ENCODE measurements at regions not wholly inside any gene's neighbourhood (a gene's known extent, or its start where the extent isn't known, plus 50 kb on each side); places are given as distances from the start of the nearest gene placed in this dataset.

DNA sequence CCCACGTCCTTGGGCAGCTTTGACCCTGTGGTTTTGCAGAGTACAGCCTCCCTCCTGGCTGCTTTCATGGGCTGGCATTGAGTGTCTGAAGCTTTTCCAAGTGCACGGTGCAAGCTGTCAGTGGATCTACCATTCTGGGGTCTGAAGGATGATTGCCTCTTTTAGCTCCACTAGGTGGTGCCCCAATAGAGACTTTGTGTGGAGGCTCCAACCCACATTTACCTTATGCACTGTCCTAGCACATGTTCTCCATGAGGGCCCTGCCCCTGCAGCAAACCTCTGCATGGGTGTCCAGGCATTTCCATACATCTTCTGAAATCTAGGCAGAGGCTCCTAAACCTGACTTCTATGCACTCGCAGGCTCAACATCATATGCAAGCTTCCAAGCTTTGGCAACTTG is 644.2 kb upstream of the CDH9 start:
- no peak for DNase-seq

DNA sequence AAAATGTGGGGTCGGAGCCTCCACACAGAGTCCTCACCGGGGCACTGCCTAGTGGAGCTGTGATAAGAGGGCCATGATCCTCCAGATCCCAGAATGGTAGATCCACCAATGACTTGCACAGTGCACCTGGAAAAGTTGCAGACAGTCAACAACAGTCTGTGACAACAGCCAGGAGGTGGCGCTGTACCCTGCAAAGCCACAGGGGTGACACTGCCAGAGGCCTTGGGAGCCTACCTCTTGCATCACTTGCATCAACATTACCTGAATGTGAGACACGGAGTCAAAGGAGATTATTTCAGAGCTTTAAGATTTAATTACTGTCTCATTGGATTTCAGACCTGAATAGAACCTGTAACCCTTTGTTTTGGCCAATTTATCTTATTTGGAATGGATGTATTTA is 614.1 kb upstream of the CDH9 start:
- DNase-seq: no peak

- no peak for DNase-seq
Observed at GRCh38 chr5:27639005-27639612, 600.7 kb upstream of the CDH9 start.

GRCh38 chr5:27619982-27620381 is 581.6 kb upstream of the CDH9 start:
- no peak for DNase-seq

DNA sequence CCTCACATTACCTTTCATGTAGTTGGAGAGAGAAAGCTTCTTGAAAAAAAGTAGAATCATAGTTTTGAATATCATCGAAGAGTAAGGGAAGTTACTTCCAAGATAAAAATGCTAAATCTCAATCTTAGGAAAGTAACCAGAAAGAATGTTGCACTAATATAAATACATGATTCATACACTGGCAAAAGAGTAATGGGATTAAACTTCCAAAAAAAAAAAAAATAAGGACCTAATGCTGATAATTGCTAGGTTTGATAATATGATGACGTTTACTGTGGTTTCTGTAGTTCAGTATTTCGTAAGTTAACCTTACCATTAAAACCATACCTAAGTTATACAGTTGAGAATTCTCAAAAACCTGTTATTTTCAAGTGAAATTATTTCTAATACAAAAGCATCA is 573.8 kb upstream of the CDH9 start:
- DNase-seq: no peak

- DNase-seq: no peak
Observed at GRCh38 chr5:27608992-27609391, 570.6 kb upstream of the CDH9 start.

GRCh38 chr5:27598576-27598975 is 560.2 kb upstream of the CDH9 start:
- DNase-seq: peak in 1 of 3 donors; percentile 7

GRCh38 chr5:27594141-27594540 is 555.8 kb upstream of the CDH9 start:
- DNase-seq: no peak

DNA sequence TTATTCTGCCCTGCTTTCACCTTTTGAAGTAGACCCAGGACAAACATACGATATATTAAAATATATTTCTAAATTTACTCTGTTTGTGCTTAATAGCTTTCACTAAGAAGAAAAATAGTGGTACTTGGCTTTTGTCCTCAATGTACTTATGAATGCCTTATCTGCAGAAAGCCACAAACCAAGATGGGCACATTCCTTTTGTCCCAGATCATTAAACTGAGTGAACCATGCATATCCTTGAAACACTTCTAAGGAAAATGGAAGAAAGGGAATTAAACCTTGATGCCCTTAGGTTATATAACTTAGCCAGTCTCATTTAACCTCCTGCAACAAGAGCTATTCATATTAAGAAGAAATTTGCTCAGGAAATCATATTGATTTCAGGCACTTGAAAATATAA is 553.8 kb upstream of the CDH9 start:
- peak in 1 of 3 donors; percentile 18 for DNase-seq

DNA sequence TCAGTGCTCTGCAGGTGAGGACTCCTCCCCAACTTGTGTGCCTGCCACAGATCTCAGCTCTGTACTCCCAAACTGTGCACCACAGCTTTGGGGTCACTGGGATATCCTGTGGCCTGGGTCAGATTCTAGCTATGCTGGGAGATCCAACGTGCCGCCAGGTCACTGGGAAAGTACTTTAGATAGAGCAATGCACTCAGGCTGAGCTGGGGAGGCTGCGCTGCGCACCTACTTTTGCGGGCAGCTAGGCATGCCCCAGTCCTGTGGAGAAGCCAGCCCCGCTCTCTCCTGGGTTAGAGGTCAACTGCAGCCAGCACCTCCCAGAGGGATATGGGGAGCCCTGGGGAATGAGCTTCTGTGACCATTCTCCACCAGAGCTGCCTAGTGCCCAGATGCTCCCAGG is 552.1 kb upstream of the CDH9 start:
- DNase-seq: no peak

DNA sequence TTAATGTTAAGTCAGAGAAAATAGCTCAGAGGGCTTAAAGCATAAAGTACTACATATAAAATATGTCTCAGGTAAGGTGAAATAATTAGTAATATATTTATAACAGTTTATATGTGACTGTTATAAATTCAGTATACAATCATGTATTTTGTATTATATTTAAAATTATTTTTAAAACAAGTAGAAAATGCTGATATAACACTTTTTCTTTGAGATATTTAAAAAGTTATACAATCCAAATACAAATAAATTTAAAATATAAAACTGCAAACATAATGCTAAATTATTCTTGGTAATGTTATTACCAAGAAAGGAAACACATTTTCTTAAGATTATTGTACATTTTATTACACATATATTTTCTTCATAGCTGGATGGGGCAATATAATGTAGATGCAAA is 539.9 kb upstream of the CDH9 start:
- no peak for DNase-seq

- no peak for DNase-seq
Observed at GRCh38 chr5:27571681-27572080, 533.3 kb upstream of the CDH9 start.

- DNase-seq: no peak
Observed at GRCh38 chr5:27568811-27569210, 530.4 kb upstream of the CDH9 start.

DNA sequence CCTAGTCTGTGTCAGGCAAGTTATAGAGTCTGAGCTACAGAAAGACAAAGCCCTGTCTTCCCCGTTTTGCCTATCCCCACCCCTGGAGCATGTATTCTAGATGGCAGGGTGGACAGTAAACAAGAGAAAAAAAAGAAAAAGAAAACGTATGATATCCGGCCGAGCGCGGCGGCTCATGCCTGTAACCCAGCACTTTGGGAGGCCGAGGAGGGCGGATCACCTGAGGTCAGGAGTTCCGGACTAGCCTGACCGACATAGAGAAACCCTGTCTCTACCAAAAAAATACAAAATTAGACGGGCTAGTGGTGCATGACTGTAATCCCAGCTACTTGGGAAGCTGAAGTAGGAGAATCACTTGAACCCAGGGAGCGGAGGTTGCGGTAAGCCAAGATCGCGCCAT is 523.0 kb upstream of the CDH9 start:
- DNase-seq: no peak

GRCh38 chr5:27548484-27548883 is 510.1 kb upstream of the CDH9 start:
- peak in 1 of 3 donors; percentile 5 for DNase-seq

- no peak for DNase-seq
Observed at GRCh38 chr5:27535031-27535557, 496.7 kb upstream of the CDH9 start.

DNA sequence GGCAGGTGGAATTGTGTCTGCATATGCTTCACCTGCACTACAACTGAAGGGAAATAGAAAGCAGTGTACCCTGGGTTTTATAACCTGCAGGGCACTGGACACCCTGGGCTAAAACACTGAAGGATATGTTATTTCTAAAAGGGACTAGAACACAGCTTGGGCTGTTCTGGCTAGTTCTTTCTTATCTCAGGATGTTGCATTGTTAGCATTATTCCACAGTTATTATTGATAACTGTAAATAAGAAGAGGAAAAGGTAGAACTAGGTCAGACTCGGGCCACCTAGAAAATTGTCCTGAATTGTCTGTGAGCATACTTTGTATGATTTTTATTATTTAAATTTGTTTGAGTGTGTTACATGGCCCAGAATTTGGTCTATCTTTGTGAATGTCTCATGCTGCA is 493.9 kb upstream of the CDH9 start:
- no peak for DNase-seq

DNA sequence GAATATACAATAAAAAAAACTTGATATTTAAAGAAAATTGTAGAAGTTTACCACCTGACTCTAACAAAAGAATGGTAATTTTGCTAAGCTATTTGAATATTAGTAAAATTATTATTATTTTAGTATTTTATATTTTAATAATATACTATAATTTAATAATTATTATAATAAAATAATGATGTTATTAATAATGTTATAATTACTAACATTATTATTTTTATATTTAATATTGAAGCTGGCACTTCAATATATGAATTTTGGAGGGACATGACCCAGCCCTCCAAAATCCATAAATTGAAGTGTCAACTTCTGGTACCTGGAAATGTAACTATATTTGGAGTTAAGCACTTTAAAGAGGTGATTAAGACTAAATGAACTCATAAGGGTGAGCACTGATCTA is 486.1 kb upstream of the CDH9 start:
- DNase-seq: no peak

DNA sequence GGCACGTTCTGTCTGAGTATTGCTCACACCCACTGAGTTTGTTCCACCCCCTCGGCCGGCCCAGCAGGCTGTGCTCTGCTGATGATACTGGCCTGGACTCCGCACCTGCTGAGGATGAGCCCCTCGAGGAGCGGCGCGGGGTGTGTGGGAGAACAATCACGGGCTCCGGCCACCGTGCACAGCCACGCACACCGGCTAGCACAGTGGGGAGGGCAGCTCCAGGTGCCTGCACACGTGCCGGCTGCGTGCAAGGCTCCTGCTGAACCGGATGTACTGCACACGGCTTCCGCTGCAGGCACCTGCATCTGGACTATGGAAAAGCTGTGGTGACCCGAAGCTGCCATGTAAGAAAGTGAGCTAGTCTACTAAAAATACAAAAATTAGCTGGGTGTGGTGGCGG is 485.2 kb upstream of the CDH9 start:
- DNase-seq: no peak

- no peak for DNase-seq
Observed at GRCh38 chr5:27516437-27516836, 478.1 kb upstream of the CDH9 start.

GRCh38 chr5:27511061-27511460 is 472.7 kb upstream of the CDH9 start:
- DNase-seq: no peak

DNA sequence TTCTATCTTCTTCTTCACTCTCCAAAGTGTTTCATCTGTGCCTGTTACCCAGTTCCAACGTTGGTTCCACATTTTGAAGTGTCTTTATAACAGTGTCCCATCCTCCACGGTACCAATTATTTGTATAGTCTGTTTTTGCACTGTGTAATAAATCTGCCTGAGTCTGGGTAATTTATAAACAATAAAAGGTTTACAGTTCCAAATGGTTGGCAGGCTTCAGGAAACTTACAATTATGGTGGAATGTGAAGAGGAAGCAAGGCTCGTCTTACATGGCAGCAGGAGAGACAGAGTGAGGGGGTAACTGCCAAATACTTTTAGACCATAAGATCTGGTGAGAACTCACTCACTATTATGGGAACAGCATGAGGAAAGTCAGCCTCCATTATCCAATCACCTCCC is 465.4 kb upstream of the CDH9 start:
- no peak for DNase-seq

DNA sequence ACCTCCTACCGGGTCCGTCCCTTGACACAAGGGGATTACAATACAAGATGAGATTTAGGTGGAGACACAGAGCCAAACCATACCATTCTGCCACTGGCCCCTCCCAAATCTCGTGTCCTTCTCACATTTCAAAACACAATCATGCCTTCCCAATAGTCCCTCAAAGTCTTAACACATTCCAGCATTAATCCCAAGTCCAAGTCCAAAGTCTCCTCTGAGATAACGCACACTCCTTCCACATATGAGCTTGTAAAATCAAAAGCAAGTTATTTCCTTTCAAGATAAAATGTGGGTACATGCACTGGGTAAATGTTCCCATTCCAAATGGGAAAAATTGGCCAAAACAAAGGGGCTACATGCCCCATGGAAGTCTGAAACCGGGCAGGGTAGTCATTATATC is 463.9 kb upstream of the CDH9 start:
- DNase-seq: no peak

- no peak for DNase-seq
Observed at GRCh38 chr5:27497491-27497890, 459.1 kb upstream of the CDH9 start.

- DNase-seq: no peak
Observed at GRCh38 chr5:27494887-27495286, 456.5 kb upstream of the CDH9 start.

All from muscle of back (tissue), 3 donors.